ENCODE measurements at regions not wholly inside any gene's neighbourhood (a gene's known extent, or its start where the extent isn't known, plus 50 kb on each side); places are given as distances from the start of the nearest gene placed in this dataset.

- BruUV-seq (replicated peaks), result no TSS peak
- Histone ChIP-seq H3K36me3 (ENCODE audit: control insufficient read depth in 2 of 2, insufficient read depth in 2 of 2, low read length in 1 of 2) (no peaks in the 10 kb centered on the region), H3K9ac (ENCODE audit: control insufficient read depth, insufficient read depth, low read length) (no peak overlapping the region), H3K4me1 (ENCODE audit: control insufficient read depth, insufficient read depth, low read length) (no peaks in the 10 kb centered on the region), H2AFZ (ENCODE audit: control insufficient read depth, low read depth, low read length) (no peak overlapping the region), H3K4me2 (ENCODE audit: control insufficient read depth, insufficient read depth) (no peak overlapping the region), H3K9me3 (replicated peaks; ENCODE audit: control insufficient read depth, insufficient read depth, low read length) (peaks cover 2% of the 10 kb centered on the region; the same call in 1 of the 3 replicates), H4K20me1 (ENCODE audit: control insufficient read depth, insufficient read depth) (no peaks in the 10 kb centered on the region), H3K4me3 (no peak overlapping the region), H3K27ac (ENCODE audit: control insufficient read depth, insufficient read depth) (no peak overlapping the region), H3K27me3 (replicated peaks in 1 of 2; ENCODE audit: control insufficient read depth in 2 of 2, insufficient read depth in 2 of 2, low read length in 1 of 2) (no peaks in the 10 kb centered on the region), H3K79me2 (ENCODE audit: control insufficient read depth, insufficient read depth, low read length) (no peaks in the 10 kb centered on the region)
- WGBS (ENCODE audit: insufficient coverage, insufficient replicate concordance, low lambda C conversion rate, missing lambda C conversion rate), result 76% methylated on average over 7 of the region's 7 CpGs
- ChIA-PET RAD21 (ENCODE audit: unreplicated experiment) (interaction anchor here (0.7 to 1.0 kb wide), 2 partner anchors 16 to 220 kb away, joined by 3 read pairs; no protein-coding TSS in a partner anchor), CTCF (interaction anchor here (1.7 to 3.4 kb wide), 2 partner anchors 12 to 23 kb away, joined by 4 to 13 read pairs; no protein-coding TSS in a partner anchor), POLR2A (interaction anchor here (0.6 kb wide), 1 partner anchor 144 kb away, joined by 3 read pairs; no protein-coding TSS in a partner anchor), SMC1A (ENCODE audit: uncharacterized antibody, unreplicated experiment) (interaction anchor here (0.7 to 1.4 kb wide), 2 partner anchors 13 to 162 kb away, joined by 3 to 4 read pairs; no protein-coding TSS in a partner anchor)
- no peak for FAIRE-seq
- in situ Hi-C loops (cut with MboI), result no loop called here
- TF ChIP-seq ZNF592 (IDR thresholded peaks at IDR 0.05) (no peak), BCL11A (IDR thresholded peaks at IDR 0.05; ENCODE audit: low read depth, low read length) (no peak), TCF3 (IDR thresholded peaks at IDR 0.05; ENCODE audit: borderline replicate concordance, insufficient read depth, low read depth, low read length) (no peak), NFXL1 (IDR thresholded peaks at IDR 0.05; ENCODE audit: borderline replicate concordance) (no peak), TBL1XR1 (IDR thresholded peaks at IDR 0.05; ENCODE audit: low read depth, low read length) (no peak), POLR2AphosphoS2 (IDR thresholded peaks at IDR 0.05; ENCODE audit: low read depth, low read length) (no peak), RBBP5 (conservative IDR thresholded peaks at IDR 0.05) (no peak)
- TF ChIP-seq, protein P1, sequence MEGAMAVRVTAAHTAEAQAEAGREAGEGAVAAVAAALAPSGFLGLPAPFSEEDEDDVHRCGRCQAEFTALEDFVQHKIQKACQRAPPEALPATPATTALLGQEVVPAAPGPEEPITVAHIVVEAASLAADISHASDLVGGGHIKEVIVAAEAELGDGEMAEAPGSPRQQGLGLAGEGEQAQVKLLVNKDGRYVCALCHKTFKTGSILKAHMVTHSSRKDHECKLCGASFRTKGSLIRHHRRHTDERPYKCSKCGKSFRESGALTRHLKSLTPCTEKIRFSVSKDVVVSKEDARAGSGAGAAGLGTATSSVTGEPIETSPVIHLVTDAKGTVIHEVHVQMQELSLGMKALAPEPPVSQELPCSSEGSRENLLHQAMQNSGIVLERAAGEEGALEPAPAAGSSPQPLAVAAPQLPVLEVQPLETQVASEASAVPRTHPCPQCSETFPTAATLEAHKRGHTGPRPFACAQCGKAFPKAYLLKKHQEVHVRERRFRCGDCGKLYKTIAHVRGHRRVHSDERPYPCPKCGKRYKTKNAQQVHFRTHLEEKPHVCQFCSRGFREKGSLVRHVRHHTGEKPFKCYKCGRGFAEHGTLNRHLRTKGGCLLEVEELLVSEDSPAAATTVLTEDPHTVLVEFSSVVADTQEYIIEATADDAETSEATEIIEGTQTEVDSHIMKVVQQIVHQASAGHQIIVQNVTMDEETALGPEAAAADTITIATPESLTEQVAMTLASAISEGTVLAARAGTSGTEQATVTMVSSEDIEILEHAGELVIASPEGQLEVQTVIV (IDR thresholded peaks at IDR 0.05; ENCODE audit: borderline replicate concordance, partially characterized antibody), result no peak
- TF ChIP-seq, protein P2, sequence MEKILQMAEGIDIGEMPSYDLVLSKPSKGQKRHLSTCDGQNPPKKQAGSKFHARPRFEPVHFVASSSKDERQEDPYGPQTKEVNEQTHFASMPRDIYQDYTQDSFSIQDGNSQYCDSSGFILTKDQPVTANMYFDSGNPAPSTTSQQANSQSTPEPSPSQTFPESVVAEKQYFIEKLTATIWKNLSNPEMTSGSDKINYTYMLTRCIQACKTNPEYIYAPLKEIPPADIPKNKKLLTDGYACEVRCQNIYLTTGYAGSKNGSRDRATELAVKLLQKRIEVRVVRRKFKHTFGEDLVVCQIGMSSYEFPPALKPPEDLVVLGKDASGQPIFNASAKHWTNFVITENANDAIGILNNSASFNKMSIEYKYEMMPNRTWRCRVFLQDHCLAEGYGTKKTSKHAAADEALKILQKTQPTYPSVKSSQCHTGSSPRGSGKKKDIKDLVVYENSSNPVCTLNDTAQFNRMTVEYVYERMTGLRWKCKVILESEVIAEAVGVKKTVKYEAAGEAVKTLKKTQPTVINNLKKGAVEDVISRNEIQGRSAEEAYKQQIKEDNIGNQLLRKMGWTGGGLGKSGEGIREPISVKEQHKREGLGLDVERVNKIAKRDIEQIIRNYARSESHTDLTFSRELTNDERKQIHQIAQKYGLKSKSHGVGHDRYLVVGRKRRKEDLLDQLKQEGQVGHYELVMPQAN (conservative IDR thresholded peaks at IDR 0.05), result no peak
- TF ChIP-seq, protein P3, sequence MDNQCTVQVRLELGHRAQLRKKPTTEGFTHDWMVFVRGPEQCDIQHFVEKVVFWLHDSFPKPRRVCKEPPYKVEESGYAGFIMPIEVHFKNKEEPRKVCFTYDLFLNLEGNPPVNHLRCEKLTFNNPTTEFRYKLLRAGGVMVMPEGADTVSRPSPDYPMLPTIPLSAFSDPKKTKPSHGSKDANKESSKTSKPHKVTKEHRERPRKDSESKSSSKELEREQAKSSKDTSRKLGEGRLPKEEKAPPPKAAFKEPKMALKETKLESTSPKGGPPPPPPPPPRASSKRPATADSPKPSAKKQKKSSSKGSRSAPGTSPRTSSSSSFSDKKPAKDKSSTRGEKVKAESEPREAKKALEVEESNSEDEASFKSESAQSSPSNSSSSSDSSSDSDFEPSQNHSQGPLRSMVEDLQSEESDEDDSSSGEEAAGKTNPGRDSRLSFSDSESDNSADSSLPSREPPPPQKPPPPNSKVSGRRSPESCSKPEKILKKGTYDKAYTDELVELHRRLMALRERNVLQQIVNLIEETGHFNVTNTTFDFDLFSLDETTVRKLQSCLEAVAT (IDR thresholded peaks at IDR 0.05), result no peak
- no peak for ATAC-seq
- intact Hi-C loops (cut with micrococcal nuclease; ENCODE audit: unreplicated experiment), result no loop called here
- DNase-seq (ENCODE audit: low read depth, low spot score), result no peak
Observed at GRCh38 chr4:26105815-26106699, 192.0 kb downstream of the SMIM20 start.
